ENCODE measurements at regions not wholly inside any gene's neighbourhood (a gene's known extent, or its start where the extent isn't known, plus 50 kb on each side); places are given as distances from the start of the nearest gene placed in this dataset.
"Not testable (repeated sequence)": the region's sequence is repeated elsewhere in the genome, so short reads cannot be mapped to it uniquely, and the experiment has no call there.

GRCh38 chr15:67951187-67951586 lies 102.9 kb upstream of the PIAS1 start:
- TF ChIP-seq CTCF (conservative IDR thresholded peaks at IDR 0.05 in 1 of 2, IDR thresholded peaks at IDR 0.05 in 1 of 2; ENCODE audit: low read depth in 1 of 2, low read length in 2 of 2); EZH2 (IDR thresholded peaks at IDR 0.05; ENCODE audit: low read length, missing control alignments): not testable (repeated sequence)

Measured in fibroblast of lung (primary cell).